Kidney (tissue), 13 donors: ENCODE measurements at regions not wholly inside any gene's neighbourhood (a gene's known extent, or its start where the extent isn't known, plus 50 kb on each side); places are given as distances from the start of the nearest gene placed in this dataset.

Source experiments
- DNase-seq, 5 donors: peaks; one replicate each; pipeline ENCODE4 v3.0.0-alpha.2; 2013 to 2020
- FAIRE-seq: peaks from 2 replicates; lab custom pipeline; 2012; peaks lifted over from hg19 to GRCh38; lab: Jason Lieb, UNC
- H3K27ac ChIP-seq, 2 donors: one replicate each; pipeline ENCODE4 v1.7.0; 2013; ENCODE audit warnings: low read depth in 2 of 2, low read length in 2 of 2, inconsistent platforms in 1 of 2
- H3K27me3 ChIP-seq: one replicate; pipeline ENCODE4 v1.7.1; 2013; ENCODE audit warnings: low read length, inconsistent platforms; ENCODE audit not compliant: control insufficient read depth, insufficient read depth
- H3K36me3 ChIP-seq, 3 donors: one replicate each; pipeline versions ENCODE4 v1.7.0 to v1.7.1; 2013; ENCODE audit warnings: low read length in 3 of 3, control low read depth in 1 of 3, inconsistent platforms in 1 of 3; ENCODE audit not compliant: insufficient read depth in 3 of 3, control insufficient read depth in 2 of 3
- H3K4me1 ChIP-seq, 3 donors: one replicate each; pipeline versions ENCODE4 v1.7.0 to v1.7.1; 2013; ENCODE audit warnings: low read length in 3 of 3, inconsistent platforms in 1 of 3, low read depth in 1 of 3; ENCODE audit not compliant: control insufficient read depth in 2 of 3, insufficient read depth in 2 of 3
- H3K4me3 ChIP-seq, 3 donors: one replicate each; pipeline versions ENCODE4 v1.7.0 to v1.8.1; 2013; ENCODE audit warnings: low read length in 3 of 3, control low read depth in 1 of 3, inconsistent platforms in 1 of 3
- H3K9ac ChIP-seq, 3 donors: one replicate each; pipeline versions ENCODE4 v1.7.0 to v1.7.1; 2013; ENCODE audit warnings: low read length in 3 of 3, control low read depth in 1 of 3, inconsistent platforms in 1 of 3
- H3K9me3 ChIP-seq, 3 donors: one replicate each; pipeline versions ENCODE4 v1.7.0 to v1.7.1; 2013; ENCODE audit warnings: low read length in 3 of 3, control low read depth in 1 of 3, inconsistent platforms in 1 of 3; ENCODE audit not compliant: control insufficient read depth in 2 of 3, insufficient read depth in 1 of 3
- intact Hi-C: fragments of 100-400 bp; cut with DNase I; formaldehyde crosslinking; loops from one replicate; pipeline ENCODE4 v1.11.1; 2022
- TF ChIP-seq, protein P1 (sequence below): IDR thresholded peaks from 3 replicates; pipeline ENCODE4 v1.5.1; 2012; ENCODE audit warnings: mild to moderate bottlenecking, moderate library complexity, borderline replicate concordance; ENCODE audit not compliant: insufficient read depth; ENCODE audit errors: extremely low read depth
- donor health status: control.
- donor health status: control.
- donor health status: control.
- donor health status: control.
- donor health status: control.
- donor health status: DM: yes; HTN: yes; CAD: no.
- donor health status: Normal renal cell carcinoma (clear cell type).

DNA sequence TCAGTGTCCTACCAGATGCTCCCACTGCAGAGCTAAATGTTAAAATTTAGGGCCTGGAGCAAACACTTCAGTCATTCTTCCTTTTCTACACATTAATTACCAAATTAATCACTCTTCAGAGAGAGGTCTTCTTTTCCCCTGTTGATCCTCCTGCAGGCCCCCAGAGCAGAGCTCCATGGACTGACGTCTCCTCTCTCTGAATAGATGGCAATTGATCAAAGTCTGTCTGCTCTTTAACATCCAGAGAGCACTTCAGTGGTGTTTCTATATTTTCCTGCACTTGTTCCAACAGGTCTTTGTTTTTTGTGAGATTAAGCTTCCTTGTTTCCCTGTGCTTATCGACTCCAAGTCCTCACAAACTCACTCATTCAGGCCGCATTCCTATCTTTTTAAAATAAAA is 239.3 kb downstream of the SIPA1L2 start:
- TF ChIP-seq, protein P1, sequence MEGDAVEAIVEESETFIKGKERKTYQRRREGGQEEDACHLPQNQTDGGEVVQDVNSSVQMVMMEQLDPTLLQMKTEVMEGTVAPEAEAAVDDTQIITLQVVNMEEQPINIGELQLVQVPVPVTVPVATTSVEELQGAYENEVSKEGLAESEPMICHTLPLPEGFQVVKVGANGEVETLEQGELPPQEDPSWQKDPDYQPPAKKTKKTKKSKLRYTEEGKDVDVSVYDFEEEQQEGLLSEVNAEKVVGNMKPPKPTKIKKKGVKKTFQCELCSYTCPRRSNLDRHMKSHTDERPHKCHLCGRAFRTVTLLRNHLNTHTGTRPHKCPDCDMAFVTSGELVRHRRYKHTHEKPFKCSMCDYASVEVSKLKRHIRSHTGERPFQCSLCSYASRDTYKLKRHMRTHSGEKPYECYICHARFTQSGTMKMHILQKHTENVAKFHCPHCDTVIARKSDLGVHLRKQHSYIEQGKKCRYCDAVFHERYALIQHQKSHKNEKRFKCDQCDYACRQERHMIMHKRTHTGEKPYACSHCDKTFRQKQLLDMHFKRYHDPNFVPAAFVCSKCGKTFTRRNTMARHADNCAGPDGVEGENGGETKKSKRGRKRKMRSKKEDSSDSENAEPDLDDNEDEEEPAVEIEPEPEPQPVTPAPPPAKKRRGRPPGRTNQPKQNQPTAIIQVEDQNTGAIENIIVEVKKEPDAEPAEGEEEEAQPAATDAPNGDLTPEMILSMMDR, result no peak
- FAIRE-seq (no peak), DNase-seq (no peak)
- Histone ChIP-seq H3K27me3 (no peaks in the 10 kb centered on the region), H3K4me1 (no peaks in the 10 kb centered on the region), H3K9me3 (no peaks in the 10 kb centered on the region), H3K27ac (no peak overlapping the region), H3K4me3 (no peak overlapping the region), H3K36me3 (no peaks in the 10 kb centered on the region), H3K9ac (no peak overlapping the region)
- intact Hi-C loops, result no loop called here

DNA sequence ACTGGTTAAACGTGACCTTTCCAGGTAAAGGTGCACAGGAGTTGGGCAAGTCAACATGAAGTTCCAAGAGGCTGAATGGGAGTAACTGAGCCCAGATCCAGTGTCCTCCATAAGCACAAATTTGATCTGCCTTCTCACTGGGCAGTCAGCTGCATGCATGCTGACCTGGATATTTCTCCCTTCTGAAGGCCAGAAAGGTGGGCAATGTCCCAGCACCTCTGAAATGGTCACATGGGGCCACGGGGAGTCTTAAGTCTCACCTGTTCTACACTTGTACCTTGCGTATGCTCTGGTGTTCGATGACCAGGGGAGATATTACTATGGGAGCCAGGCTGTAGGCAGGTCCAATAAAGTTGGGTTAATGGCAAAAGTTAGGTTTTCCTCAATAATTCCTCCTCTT is 240.2 kb downstream of the SIPA1L2 start:
- Histone ChIP-seq H3K4me3 (no peak overlapping the region), H3K36me3 (no peaks in the 10 kb centered on the region), H3K27me3 (no peaks in the 10 kb centered on the region), H3K9me3 (no peaks in the 10 kb centered on the region), H3K9ac (no peak overlapping the region), H3K27ac (no peak overlapping the region), H3K4me1 (no peaks in the 10 kb centered on the region)
- DNase-seq, result no peak
- no peak for FAIRE-seq
- TF ChIP-seq, protein P1, result no peak
- intact Hi-C loops, result no loop called here

DNA sequence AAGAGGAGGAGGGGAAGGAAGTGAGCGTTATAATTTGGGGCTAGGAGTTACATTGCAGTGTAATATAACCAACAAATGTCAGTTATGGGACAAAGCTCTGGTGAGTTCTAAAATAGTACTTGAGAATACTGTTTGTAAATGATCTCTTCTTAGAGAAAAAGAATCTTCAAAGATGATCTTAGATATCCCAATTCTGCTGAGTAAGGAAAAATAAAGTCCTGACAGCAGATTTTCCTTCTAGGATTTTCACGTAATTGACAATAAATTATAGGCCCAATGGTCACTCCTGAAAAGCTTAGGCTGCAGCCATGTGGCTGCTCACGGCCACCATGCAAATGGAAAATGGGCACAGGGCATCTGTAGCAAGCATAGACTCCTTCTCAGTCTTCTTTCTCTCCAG is 241.6 kb downstream of the SIPA1L2 start:
- no peak overlapping the region for H3K27ac ChIP-seq
- FAIRE-seq, result no peak

More for the DNA sequence above, 241.6 kb downstream of the SIPA1L2 start:
- H3K4me3 ChIP-seq, result no peak overlapping the region
- no peaks in the 10 kb centered on the region for H3K4me1 ChIP-seq
- no peaks in the 10 kb centered on the region for H3K36me3 ChIP-seq
- TF ChIP-seq, protein P1, result no peak
- H3K9me3 ChIP-seq, result no peaks in the 10 kb centered on the region
- H3K9ac ChIP-seq, result no peak overlapping the region
- intact Hi-C loops, result no loop called here
- no peaks in the 10 kb centered on the region for H3K27me3 ChIP-seq
- DNase-seq, result no peak
